Bronchial epithelial cell (primary cell): ENCODE measurements at regions not wholly inside any gene's neighbourhood (a gene's known extent, or its start where the extent isn't known, plus 50 kb on each side); places are given as distances from the start of the nearest gene placed in this dataset.
"Not testable (repeated sequence)": the region's sequence is repeated elsewhere in the genome, so short reads cannot be mapped to it uniquely, and the experiment has no call there.

Experiments used
- DNase-seq: peaks from one replicate; pipeline ENCODE4 v3.0.0-alpha.2; 2010; ENCODE audit warnings: low read depth
- FAIRE-seq: peaks from 2 replicates; lab custom pipeline; 2011; peaks lifted over from hg19 to GRCh38; lab: Jason Lieb, UNC
- H3K27me3 ChIP-seq: 2 replicates; pipeline ENCODE4 v1.5.1; 2011; ENCODE audit warnings: low read length; ENCODE audit not compliant: control insufficient read depth, insufficient read depth
- H3K36me3 ChIP-seq: 2 replicates; pipeline ENCODE4 v1.5.1; 2011; ENCODE audit warnings: low read length; ENCODE audit not compliant: control insufficient read depth, insufficient read depth
- H3K4me3 ChIP-seq: 2 replicates; pipeline ENCODE4 v1.5.1; 2011; ENCODE audit warnings: mild to moderate bottlenecking, low read depth, low read length, control low read depth
- CTCF ChIP-seq: IDR thresholded peaks from 2 replicates; pipeline ENCODE4 v1.5.1; 2011; ENCODE audit warnings: mild to moderate bottlenecking, moderate library complexity, low read length, control low read depth, inconsistent platforms; ENCODE audit not compliant: insufficient read depth, severe bottlenecking

DNA sequence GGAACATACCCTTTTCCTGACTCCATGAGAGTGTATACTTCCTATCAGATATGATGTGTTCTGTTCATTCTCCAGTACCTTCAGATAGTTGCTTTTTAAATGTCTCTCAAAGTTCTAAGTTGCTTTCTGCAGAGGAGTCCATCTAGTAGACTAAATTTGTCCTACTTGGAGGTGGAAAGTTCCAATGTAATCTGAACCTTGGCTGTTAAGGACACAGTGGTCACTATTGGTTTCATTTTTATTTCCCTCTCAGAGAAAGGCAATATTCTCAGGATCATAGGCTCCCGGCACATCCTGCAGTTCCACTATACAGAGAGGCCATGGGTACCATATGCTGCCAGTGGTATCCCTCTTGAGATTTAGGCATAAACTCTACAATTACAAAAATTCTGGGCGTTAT lies 634.6 kb downstream of the LRRC70 start:
- TF ChIP-seq CTCF: no peak
- H3K4me3 ChIP-seq: no peak overlapping the region
- no peak for DNase-seq

DNA sequence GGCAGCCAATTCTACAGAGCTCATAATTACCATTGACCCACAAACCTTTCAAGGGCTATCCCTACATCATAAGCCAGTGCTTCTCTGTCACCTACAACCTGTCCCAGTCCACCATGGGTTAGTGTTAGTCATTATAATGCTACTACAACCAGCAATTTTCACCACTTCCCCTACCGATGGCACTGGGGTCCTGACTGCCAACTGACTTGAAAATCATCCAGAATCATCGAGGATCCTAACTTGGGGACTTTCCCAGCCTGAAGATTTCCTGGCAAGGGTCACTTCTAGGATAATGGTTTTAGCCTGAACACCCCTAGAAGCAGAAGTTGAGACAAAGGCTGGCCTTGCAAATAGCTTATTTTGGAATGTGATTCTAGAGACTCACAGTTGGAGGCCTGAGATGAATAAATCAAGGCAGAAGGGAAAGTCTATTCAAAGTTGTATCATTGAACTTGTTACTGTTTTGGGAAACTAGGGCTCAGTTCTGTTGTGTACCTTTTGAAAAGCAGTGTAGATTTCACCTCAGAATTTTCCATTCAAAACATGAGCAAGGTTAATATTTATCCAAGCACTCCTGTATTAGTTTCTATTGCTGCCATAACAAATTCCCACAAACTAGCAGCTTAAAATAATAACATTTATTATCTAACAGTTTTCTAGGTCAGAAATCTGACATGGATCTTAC lies 633.0 kb downstream of the LRRC70 start:
- no peak overlapping the region for H3K4me3 ChIP-seq
- TF ChIP-seq CTCF: no peak
- FAIRE-seq (no peak), DNase-seq (no peak)
- H3K36me3 ChIP-seq: no peaks in the 10 kb centered on the region
- H3K27me3 ChIP-seq: no peaks in the 10 kb centered on the region

More for the DNA sequence above, 634.6 kb downstream of the LRRC70 start:
- Histone ChIP-seq H3K27me3 (no peaks in the 10 kb centered on the region), H3K36me3 (no peaks in the 10 kb centered on the region)
- no peak for FAIRE-seq

GRCh38 chr5:63205976-63206375 lies 627.4 kb downstream of the LRRC70 start:
- no peak for FAIRE-seq
- no peaks in the 10 kb centered on the region for H3K36me3 ChIP-seq
- DNase-seq: no peak
- H3K27me3 ChIP-seq: no peaks in the 10 kb centered on the region
- H3K4me3 ChIP-seq: no peak overlapping the region
- TF ChIP-seq CTCF: no peak

DNA sequence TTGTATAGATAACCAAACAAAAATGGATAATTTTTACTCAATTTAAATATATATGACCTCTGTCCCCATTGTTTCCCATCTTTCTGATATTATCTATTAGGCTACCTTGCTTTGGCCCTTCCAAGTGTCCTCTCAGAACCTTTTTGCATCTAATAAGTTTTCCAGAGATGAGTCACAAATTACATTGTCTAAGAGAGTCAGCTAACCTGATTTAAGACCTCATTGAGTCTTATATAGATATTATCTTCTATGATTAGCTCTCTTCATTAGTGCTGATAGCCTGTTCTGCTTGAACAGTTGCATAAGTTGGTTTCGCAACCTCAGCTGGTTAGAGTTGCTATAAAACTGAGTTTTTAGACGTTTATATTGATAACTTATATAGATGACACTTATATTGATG lies 623.1 kb downstream of the LRRC70 start:
- FAIRE-seq (no peak), DNase-seq (no peak)
- no peaks in the 10 kb centered on the region for H3K27me3 ChIP-seq
- H3K36me3 ChIP-seq: no peaks in the 10 kb centered on the region
- no peak for TF ChIP-seq CTCF
- H3K4me3 ChIP-seq: no peak overlapping the region

DNA sequence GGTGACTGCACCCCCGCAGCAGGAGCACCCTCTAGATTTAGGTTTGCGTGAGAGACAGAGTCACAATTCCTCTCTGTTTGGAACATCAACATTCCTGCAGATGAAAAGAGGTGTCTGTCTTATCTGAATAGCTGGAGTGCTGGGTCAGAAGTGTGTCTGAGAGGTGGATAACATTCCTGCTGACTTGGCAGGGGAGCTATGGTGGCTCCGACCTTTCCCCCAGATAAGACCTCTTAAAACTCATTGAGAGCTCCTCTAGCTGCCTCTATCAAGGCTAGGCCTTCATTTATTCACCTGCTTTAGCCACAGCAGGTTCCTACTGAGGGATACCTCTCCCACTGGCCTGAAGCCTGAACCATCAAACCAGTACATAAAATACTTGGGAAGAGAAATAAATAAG lies 615.5 kb downstream of the LRRC70 start:
- no peak for FAIRE-seq
- H3K4me3 ChIP-seq: no peak overlapping the region
- H3K36me3 ChIP-seq: no peaks in the 10 kb centered on the region
- DNase-seq: no peak
- no peak for TF ChIP-seq CTCF
- H3K27me3 ChIP-seq: no peaks in the 10 kb centered on the region

GRCh38 chr5:63180190-63180589 lies 601.6 kb downstream of the LRRC70 start:
- not testable (repeated sequence) for H3K4me3 ChIP-seq, H3K27me3 ChIP-seq, DNase-seq, H3K36me3 ChIP-seq, FAIRE-seq
